HK-2 (cell line): ENCODE measurements at regions not wholly inside any gene's neighbourhood (a gene's known extent, or its start where the extent isn't known, plus 50 kb on each side); places are given as distances from the start of the nearest gene placed in this dataset.

Experiments
- DNase-seq: peaks from one replicate; pipeline ENCODE4 v3.0.0-alpha.2; 2018; ENCODE audit not compliant: unreplicated experiment

GRCh38 chr10:105647354-105647753, 1006.3 kb downstream of the SORCS3 start:
- no peak for DNase-seq

- DNase-seq = no peak
Observed at GRCh38 chr10:105644978-105645377, 1003.9 kb downstream of the SORCS3 start.

- DNase-seq = no peak
Observed at GRCh38 chr10:105644559-105644958, 1003.5 kb downstream of the SORCS3 start.

- DNase-seq = no peak
Observed at GRCh38 chr10:105644091-105644490, 1003.0 kb downstream of the SORCS3 start.

- DNase-seq = no peak
Observed at GRCh38 chr10:105643660-105644059, 1002.6 kb downstream of the SORCS3 start.

GRCh38 chr10:105634281-105634680, 993.2 kb downstream of the SORCS3 start:
- no peak for DNase-seq

- DNase-seq = no peak
Observed at GRCh38 chr10:105615715-105616365, 974.8 kb downstream of the SORCS3 start.

GRCh38 chr10:105611244-105611798, 970.2 kb downstream of the SORCS3 start:
- no peak for DNase-seq

- DNase-seq = no peak
Observed at GRCh38 chr10:105609451-105609850, 968.4 kb downstream of the SORCS3 start.

- no peak for DNase-seq
Observed at GRCh38 chr10:105605918-105606317, 964.8 kb downstream of the SORCS3 start.

- no peak for DNase-seq
Observed at GRCh38 chr10:105605104-105605503, 964.0 kb downstream of the SORCS3 start.

GRCh38 chr10:105598207-105598606, 957.1 kb downstream of the SORCS3 start:
- no peak for DNase-seq

GRCh38 chr10:105597312-105597711, 956.2 kb downstream of the SORCS3 start:
- no peak for DNase-seq

- no peak for DNase-seq
Observed at GRCh38 chr10:105596749-105597148, 955.7 kb downstream of the SORCS3 start.

- no peak for DNase-seq
Observed at GRCh38 chr10:105594296-105594695, 953.2 kb downstream of the SORCS3 start.

- no peak for DNase-seq
Observed at GRCh38 chr10:105592468-105592867, 951.4 kb downstream of the SORCS3 start.

GRCh38 chr10:105586451-105587098, 945.5 kb downstream of the SORCS3 start:
- no peak for DNase-seq

GRCh38 chr10:105585753-105586152, 944.7 kb downstream of the SORCS3 start:
- no peak for DNase-seq

- DNase-seq = no peak
Observed at GRCh38 chr10:105585171-105585570, 944.1 kb downstream of the SORCS3 start.

- DNase-seq = no peak
Observed at GRCh38 chr10:105579112-105579511, 938.0 kb downstream of the SORCS3 start.

- DNase-seq = no peak
Observed at GRCh38 chr10:105577865-105578607, 936.9 kb downstream of the SORCS3 start.

GRCh38 chr10:105559333-105560097, 918.4 kb downstream of the SORCS3 start:
- no peak for DNase-seq
